A673 (cell line): ENCODE measurements at regions not wholly inside any gene's neighbourhood (a gene's known extent, or its start where the extent isn't known, plus 50 kb on each side); places are given as distances from the start of the nearest gene placed in this dataset.

Source experiments
- CTCF ChIP-seq: fragments of 300-800, 200-600 bp; sonication (generic); conservative IDR thresholded peaks from 2 replicates; pipeline ENCODE4 v1.5.1; 2017; ENCODE audit warnings: low read depth, mild to moderate bottlenecking, antibody characterized with exemption, low read length, moderate library complexity, mixed read lengths
- EZH2 ChIP-seq: fragments of 200-600 bp; sonication (generic); IDR thresholded peaks from 2 replicates; pipeline ENCODE4 v1.6.1; 2017; ENCODE audit warnings: borderline replicate concordance, low read depth, mild to moderate bottlenecking, mixed read lengths, antibody characterized with exemption, low read length; ENCODE audit not compliant: poor library complexity, severe bottlenecking

- TF ChIP-seq CTCF (no peak), EZH2 (no peak)
Measured at GRCh38 chr17:5662409-5663085, 78.2 kb upstream of the NLRP1 start.
